ENCODE measurements at regions not wholly inside any gene's neighbourhood (a gene's known extent, or its start where the extent isn't known, plus 50 kb on each side); places are given as distances from the start of the nearest gene placed in this dataset.

DNA sequence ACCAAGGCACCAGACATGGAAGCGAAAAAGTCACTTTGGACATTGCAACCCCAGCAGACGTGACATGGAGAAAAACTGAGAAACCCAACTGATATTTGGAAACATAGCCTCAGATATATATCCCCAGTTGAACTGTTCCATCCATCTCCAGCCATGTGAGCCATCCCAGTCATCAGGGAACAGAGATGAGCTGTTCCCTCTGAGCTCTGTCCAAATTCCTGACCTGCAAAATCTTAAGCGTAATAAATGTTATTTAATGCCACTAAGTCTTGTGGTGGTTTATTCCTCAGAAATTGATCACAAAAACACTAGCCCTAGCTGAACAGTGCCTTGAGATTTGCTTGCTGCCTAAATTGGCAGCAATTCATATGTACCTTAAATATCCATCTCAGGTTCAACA, 182.8 kb downstream of the NRP2 start:
- TF ChIP-seq, protein P1, sequence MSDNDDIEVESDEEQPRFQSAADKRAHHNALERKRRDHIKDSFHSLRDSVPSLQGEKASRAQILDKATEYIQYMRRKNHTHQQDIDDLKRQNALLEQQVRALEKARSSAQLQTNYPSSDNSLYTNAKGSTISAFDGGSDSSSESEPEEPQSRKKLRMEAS (IDR thresholded peaks at IDR 0.05; ENCODE audit: insufficient read depth, insufficient read length), result no peak
- TF ChIP-seq, protein P2, sequence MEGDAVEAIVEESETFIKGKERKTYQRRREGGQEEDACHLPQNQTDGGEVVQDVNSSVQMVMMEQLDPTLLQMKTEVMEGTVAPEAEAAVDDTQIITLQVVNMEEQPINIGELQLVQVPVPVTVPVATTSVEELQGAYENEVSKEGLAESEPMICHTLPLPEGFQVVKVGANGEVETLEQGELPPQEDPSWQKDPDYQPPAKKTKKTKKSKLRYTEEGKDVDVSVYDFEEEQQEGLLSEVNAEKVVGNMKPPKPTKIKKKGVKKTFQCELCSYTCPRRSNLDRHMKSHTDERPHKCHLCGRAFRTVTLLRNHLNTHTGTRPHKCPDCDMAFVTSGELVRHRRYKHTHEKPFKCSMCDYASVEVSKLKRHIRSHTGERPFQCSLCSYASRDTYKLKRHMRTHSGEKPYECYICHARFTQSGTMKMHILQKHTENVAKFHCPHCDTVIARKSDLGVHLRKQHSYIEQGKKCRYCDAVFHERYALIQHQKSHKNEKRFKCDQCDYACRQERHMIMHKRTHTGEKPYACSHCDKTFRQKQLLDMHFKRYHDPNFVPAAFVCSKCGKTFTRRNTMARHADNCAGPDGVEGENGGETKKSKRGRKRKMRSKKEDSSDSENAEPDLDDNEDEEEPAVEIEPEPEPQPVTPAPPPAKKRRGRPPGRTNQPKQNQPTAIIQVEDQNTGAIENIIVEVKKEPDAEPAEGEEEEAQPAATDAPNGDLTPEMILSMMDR (IDR thresholded peaks at IDR 0.05; ENCODE audit: extremely low read depth in 1 of 2, insufficient read depth in 1 of 2, low read depth in 1 of 2, low read length in 2 of 2), result no peak

All from endothelial cell of umbilical vein (primary cell).